ENCODE measurements at regions not wholly inside any gene's neighbourhood (a gene's known extent, or its start where the extent isn't known, plus 50 kb on each side); places are given as distances from the start of the nearest gene placed in this dataset.

DNA sequence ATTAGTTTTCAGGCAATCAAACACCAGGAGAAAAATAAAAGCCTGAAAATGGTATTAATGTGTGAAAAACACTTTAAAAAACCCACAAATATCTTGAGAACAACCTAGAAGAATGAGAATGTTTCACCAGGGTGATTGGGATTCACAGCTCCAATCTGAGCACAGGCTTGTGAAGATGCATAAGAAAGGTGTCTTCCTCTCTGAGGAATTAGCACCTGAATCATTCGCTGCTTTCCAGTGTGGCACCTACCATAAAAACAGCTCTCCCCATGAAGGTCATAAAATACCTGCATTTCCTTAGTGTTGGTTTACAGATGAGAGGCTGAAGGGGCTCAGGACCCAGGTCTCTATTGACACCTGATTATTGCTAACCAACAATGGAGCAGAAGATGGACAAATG is 499.7 kb upstream of the KLHL29 start:
- TF ChIP-seq, protein P1, sequence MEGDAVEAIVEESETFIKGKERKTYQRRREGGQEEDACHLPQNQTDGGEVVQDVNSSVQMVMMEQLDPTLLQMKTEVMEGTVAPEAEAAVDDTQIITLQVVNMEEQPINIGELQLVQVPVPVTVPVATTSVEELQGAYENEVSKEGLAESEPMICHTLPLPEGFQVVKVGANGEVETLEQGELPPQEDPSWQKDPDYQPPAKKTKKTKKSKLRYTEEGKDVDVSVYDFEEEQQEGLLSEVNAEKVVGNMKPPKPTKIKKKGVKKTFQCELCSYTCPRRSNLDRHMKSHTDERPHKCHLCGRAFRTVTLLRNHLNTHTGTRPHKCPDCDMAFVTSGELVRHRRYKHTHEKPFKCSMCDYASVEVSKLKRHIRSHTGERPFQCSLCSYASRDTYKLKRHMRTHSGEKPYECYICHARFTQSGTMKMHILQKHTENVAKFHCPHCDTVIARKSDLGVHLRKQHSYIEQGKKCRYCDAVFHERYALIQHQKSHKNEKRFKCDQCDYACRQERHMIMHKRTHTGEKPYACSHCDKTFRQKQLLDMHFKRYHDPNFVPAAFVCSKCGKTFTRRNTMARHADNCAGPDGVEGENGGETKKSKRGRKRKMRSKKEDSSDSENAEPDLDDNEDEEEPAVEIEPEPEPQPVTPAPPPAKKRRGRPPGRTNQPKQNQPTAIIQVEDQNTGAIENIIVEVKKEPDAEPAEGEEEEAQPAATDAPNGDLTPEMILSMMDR (IDR thresholded peaks at IDR 0.05; ENCODE audit: low read depth, low read length), result no peak
- DNase-seq (ENCODE audit: extremely low read depth, low read depth), result no peak

DNA sequence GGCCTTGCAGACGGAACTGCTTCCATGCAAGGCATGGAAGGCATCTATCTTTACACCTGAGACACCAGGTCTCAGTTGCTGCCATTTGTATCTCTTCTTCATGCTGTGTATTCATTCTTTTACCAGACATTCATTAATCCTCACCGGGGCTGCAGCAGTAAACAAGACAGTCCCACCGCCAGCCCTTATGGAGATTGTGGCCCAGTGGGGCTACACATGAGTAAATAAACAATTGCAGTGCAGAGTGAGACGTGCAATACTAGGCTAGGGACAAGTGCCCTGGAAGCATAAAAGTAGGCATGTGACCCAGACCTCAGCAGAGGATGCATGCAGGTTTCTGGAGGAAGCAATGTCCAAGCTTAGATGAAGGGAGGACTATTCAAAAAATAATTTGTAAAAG is 497.6 kb upstream of the KLHL29 start:
- TF ChIP-seq, protein P1 (IDR thresholded peaks at IDR 0.05; ENCODE audit: low read depth, low read length), result no peak
- no peak for DNase-seq (ENCODE audit: extremely low read depth, low read depth)

DNA sequence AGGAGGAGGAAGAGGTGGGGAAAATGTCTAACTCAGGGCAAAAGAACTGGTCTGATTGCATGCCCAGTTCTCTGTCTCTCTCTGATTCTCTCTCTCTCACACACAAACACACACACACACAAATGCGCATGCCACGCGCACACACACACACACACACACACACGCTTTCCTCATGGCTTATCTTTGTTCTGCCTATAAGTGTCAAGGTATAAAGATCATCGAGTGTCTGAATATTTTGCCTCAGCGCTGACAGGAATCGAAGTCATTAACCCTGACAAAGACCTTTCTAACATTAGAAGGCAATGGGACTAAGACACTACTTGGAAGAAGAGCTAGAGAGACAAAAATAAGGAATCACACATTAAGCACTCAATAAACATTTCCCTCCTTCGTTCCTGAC is 497.1 kb upstream of the KLHL29 start:
- no peak for DNase-seq (ENCODE audit: extremely low read depth, low read depth)
- TF ChIP-seq, protein P1 (IDR thresholded peaks at IDR 0.05; ENCODE audit: low read depth, low read length), result no peak

DNA sequence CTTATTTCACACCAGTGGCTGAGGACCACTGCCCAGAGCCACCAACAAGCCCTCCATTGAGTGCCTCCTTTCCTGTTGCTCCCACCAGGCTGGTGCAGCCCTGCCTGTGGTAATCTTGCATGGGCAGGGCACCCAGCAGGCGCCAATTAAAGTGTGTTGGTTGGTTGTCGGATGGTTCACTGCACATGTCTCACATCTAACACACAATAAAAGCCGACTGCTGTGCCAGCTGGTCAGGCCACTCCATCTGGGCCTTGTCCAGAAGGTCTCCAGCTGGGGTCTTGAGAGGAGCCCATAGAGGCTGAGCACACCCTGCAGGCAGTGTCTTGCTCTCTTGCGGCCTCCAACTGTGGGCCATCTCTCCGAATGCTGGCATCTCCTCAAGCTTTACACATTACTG is 494.8 kb upstream of the KLHL29 start:
- TF ChIP-seq, protein P1 (IDR thresholded peaks at IDR 0.05; ENCODE audit: low read depth, low read length), result no peak
- DNase-seq (ENCODE audit: extremely low read depth, low read depth), result no peak

DNA sequence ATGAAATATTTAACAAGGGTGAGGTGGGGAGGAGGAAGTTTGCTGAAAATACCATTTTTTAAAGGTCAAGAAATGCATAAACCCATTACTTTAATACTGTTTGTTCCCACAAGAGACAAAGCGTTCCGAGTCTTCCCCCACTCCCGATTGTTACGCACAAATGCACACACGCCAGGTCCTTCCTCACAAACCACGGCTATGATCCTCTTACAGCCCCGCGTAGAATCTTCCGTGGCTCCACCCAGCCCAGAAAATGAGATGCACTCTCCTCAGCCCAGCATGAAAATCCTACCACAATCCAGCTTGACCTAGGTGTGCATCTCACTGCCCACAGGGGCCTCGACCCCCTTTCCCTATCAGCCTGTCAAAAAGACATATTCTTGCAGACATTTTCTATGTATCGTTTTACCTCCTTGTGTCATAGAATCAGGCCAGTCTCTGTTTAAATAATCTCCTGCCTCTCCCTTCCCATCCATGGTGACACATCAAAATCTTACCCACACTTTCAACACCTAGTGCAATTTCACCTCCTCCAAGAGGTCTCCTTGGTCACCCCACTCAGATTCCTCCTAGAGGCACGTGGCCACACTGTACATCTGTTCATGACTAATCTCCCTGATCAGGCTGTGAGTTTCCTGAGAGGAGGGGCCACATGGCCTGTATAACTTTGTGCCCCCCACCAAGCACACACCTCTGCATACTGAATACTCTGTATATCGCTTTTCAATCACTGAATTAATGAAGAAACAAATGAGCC is 491.0 kb upstream of the KLHL29 start:
- no peak for DNase-seq (ENCODE audit: extremely low read depth, low read depth)
- TF ChIP-seq, protein P1 (IDR thresholded peaks at IDR 0.05; ENCODE audit: low read depth, low read length), result no peak

DNA sequence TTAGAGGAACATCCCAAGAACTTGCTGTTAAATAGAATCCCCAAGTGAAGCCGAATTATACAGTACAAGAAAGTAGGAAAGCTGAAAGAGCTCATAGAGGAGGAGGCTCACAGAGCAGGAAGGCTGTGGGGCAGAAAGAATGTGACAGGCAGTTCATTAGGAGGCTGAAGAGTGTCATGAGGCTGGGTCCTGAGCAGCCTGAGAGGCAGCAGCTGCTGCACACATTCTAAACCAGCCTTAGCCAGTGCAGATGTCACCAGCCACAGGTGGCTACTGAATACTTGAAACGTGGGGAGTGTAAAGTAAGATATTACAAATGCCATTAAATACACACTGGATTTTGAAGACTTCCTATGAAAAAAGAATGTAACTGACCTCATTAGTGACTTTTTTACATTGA is 490.2 kb upstream of the KLHL29 start:
- DNase-seq (ENCODE audit: extremely low read depth, low read depth), result no peak
- TF ChIP-seq, protein P1 (IDR thresholded peaks at IDR 0.05; ENCODE audit: low read depth, low read length), result no peak

DNA sequence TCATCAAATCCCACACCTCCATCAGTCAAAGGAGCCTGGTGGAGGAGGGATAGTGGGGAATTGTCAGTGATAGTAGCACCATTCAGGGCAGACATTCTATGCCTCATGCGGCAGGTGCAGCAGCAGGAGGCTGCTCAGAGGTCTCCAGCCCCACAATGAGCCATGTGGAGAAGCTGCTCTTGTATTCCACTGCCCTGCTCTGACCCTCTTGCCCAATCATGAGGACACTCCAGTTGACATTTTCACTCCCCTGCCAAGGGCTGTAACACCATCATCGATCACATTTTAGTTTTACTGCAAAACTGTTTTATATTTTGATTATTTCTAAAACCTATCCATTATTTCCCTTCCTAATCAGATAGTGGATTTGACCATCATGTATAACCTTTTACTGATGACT is 487.6 kb upstream of the KLHL29 start:
- no peak for DNase-seq (ENCODE audit: extremely low read depth, low read depth)
- TF ChIP-seq, protein P1 (IDR thresholded peaks at IDR 0.05; ENCODE audit: low read depth, low read length), result no peak
